ENCODE measurements at regions not wholly inside any gene's neighbourhood (a gene's known extent, or its start where the extent isn't known, plus 50 kb on each side); places are given as distances from the start of the nearest gene placed in this dataset.

GRCh38 chr9:119905724-119906123 is 536.5 kb upstream of the BRINP1 start:
- TF ChIP-seq EZH2 (optimal IDR thresholded peaks at IDR 0.05; ENCODE audit: low read depth, low read length) (no peak), CTCF (IDR thresholded peaks at IDR 0.05; ENCODE audit: low read length) (no peak)

Measured in MM.1S (cell line).